Daoy (cell line): ENCODE measurements at regions not wholly inside any gene's neighbourhood (a gene's known extent, or its start where the extent isn't known, plus 50 kb on each side); places are given as distances from the start of the nearest gene placed in this dataset.

Experiments
- DNase-seq: peaks from one replicate; pipeline ENCODE4 v3.0.0-alpha.2; 2015; ENCODE audit warnings: low read depth

GRCh38 chr4:80145739-80146138 is 51.6 kb upstream of the PRDM8 start:
- DNase-seq = no peak

GRCh38 chr4:80144676-80145470 is 52.4 kb upstream of the PRDM8 start:
- no peak for DNase-seq

GRCh38 chr4:80143307-80143679 is 54.0 kb upstream of the PRDM8 start:
- no peak for DNase-seq

GRCh38 chr4:80142394-80143306 is 54.7 kb upstream of the PRDM8 start:
- no peak for DNase-seq

GRCh38 chr4:80141543-80141942 is 55.8 kb upstream of the PRDM8 start:
- no peak for DNase-seq

GRCh38 chr4:80140194-80140593 is 57.1 kb upstream of the PRDM8 start:
- no peak for DNase-seq

- no peak for DNase-seq
Measured at GRCh38 chr4:80139671-80140070, 57.6 kb upstream of the PRDM8 start.

GRCh38 chr4:80138551-80139538 is 58.5 kb upstream of the PRDM8 start:
- peak; percentile 21 for DNase-seq

- no peak for DNase-seq
Measured at GRCh38 chr4:80137631-80138030, 59.7 kb upstream of the PRDM8 start.

GRCh38 chr4:80136270-80136669 is 61.0 kb upstream of the PRDM8 start:
- no peak for DNase-seq

- no peak for DNase-seq
Measured at GRCh38 chr4:80135702-80136058, 61.6 kb upstream of the PRDM8 start.

GRCh38 chr4:80134936-80135701 is 62.1 kb upstream of the ANTXR2 start:
- DNase-seq = no peak

GRCh38 chr4:80133240-80133783 is 60.3 kb upstream of the ANTXR2 start:
- DNase-seq = no peak

- no peak for DNase-seq
Measured at GRCh38 chr4:80129785-80130184, 56.8 kb upstream of the ANTXR2 start.

- no peak for DNase-seq
Measured at GRCh38 chr4:80128941-80129340, 55.9 kb upstream of the ANTXR2 start.

GRCh38 chr4:80127870-80128419 is 54.9 kb upstream of the ANTXR2 start:
- DNase-seq = no peak

GRCh38 chr4:80126435-80126834 is 53.4 kb upstream of the ANTXR2 start:
- DNase-seq = no peak

- DNase-seq = no peak
Measured at GRCh38 chr4:80125252-80126177, 52.5 kb upstream of the ANTXR2 start.
